SK-N-SH (cell line): ENCODE measurements at regions not wholly inside any gene's neighbourhood (a gene's known extent, or its start where the extent isn't known, plus 50 kb on each side); places are given as distances from the start of the nearest gene placed in this dataset.
A peak's percentile ranks its signal among the peaks of the same experiment; 100 is the strongest.

Experiments
- CTCF ChIA-PET: fragments of 300-600, 350-600 bp; formaldehyde crosslinking; extraction: SDS; loops from one replicate; lab custom pipeline; 2021; lab: Yijun Ruan, JAX
- POLR2A ChIA-PET: fragments of 350-600 bp; sonication (Branson Sonifier 250); formaldehyde crosslinking; extraction: SDS; loops from one replicate; lab custom pipeline; 2020; ENCODE audit warnings: antibody characterized with exemption, inconsistent platforms; lab: Yijun Ruan, JAX
- DNase-seq: peaks from one replicate; pipeline ENCODE4 v3.0.0; 2012
- H2AFZ ChIP-seq: fragments of 200-600 bp; sonication (generic); 2 replicates; pipeline ENCODE4 v1.8.1; 2016; ENCODE audit warnings: antibody characterized with exemption, mild to moderate bottlenecking, low read depth
- H3F3A ChIP-seq: fragments of 200-600 bp; sonication (generic); replicated peaks from 2 replicates; pipeline ENCODE3; 2016; ENCODE audit warnings: antibody characterized with exemption, mild to moderate bottlenecking; ENCODE audit not compliant: insufficient read depth
- H3K27ac ChIP-seq, 2 experiments: fragments of 200-500 bp in 1 of 2; fragments of 200-600 bp in 1 of 2; sonication (Bioruptor generic) in 1 of 2; sonication (generic), shearing (Covaris generic) in 1 of 2; 2 replicates each; pipeline versions ENCODE4 v1.5.1 to v1.6.1; 2014 to 2016; ENCODE audit warnings: low read depth in 2 of 2, inconsistent platforms in 1 of 2, low read length in 1 of 2, mild to moderate bottlenecking in 1 of 2, mixed read lengths in 1 of 2
- H3K27me3 ChIP-seq: fragments of 200-600 bp; sonication (generic), shearing (Covaris generic); 2 replicates; pipeline ENCODE4 v1.6.1; 2016; ENCODE audit warnings: mixed run types; ENCODE audit not compliant: insufficient read depth
- H3K36me3 ChIP-seq, 2 experiments: fragments of 200-500 bp in 1 of 2; fragments of 200-600 bp in 1 of 2; sonication (Bioruptor generic) in 1 of 2; sonication (generic) in 1 of 2; replicated peaks in 1 of 2; 2 replicates each; pipeline versions ENCODE3 to v1.5.1; 2014 to 2016; ENCODE audit warnings: low read length in 1 of 2, mild to moderate bottlenecking in 1 of 2; ENCODE audit not compliant: insufficient read depth in 2 of 2, control insufficient read depth in 1 of 2
- H3K4me1 ChIP-seq, 2 experiments: fragments of 200-500 bp in 1 of 2; fragments of 200-600 bp in 1 of 2; sonication (Bioruptor generic) in 1 of 2; sonication (generic), shearing (Covaris generic) in 1 of 2; 2 replicates each; pipeline versions ENCODE4 v1.5.1 to v1.6.1; 2014 to 2016; ENCODE audit warnings: low read depth in 1 of 2, low read length in 1 of 2, mixed run types in 1 of 2; ENCODE audit not compliant: insufficient read depth in 2 of 2, control insufficient read depth in 1 of 2
- H3K4me2 ChIP-seq: fragments of 200-600 bp; sonication (generic), shearing (Covaris generic); 2 replicates; pipeline ENCODE4 v1.6.1; 2017; ENCODE audit warnings: mixed run types
- H3K4me3 ChIP-seq, 2 experiments: fragments of 200-500 bp in 1 of 2; fragments of 200-600 bp in 1 of 2; sonication (Bioruptor generic) in 1 of 2; sonication (generic), shearing (Covaris generic) in 1 of 2; 2 replicates each; pipeline versions ENCODE4 v1.5.1 to v1.8.1; 2014 to 2016; ENCODE audit warnings: low read depth in 2 of 2, inconsistent platforms in 1 of 2, low read length in 1 of 2, mild to moderate bottlenecking in 1 of 2, mixed read lengths in 1 of 2, moderate library complexity in 1 of 2
- H3K79me2 ChIP-seq: fragments of 200-600 bp; sonication (generic); 2 replicates; pipeline ENCODE4 v1.8.1; 2017; ENCODE audit warnings: mild to moderate bottlenecking; ENCODE audit not compliant: insufficient read depth
- H3K9ac ChIP-seq: fragments of 200-600 bp; sonication (generic); 2 replicates; pipeline ENCODE4 v1.6.1; 2017; ENCODE audit warnings: mixed run types
- H3K9me2 ChIP-seq: fragments of 200-600 bp; sonication (generic); 2 replicates; pipeline ENCODE4 v1.6.1; 2017; ENCODE audit warnings: mixed run types
- H3K9me3 ChIP-seq: fragments of 200-600 bp; sonication (generic); 2 replicates; pipeline ENCODE4 v1.6.1; 2017; ENCODE audit warnings: mixed run types, mild to moderate bottlenecking, moderate library complexity
- H4K20me1 ChIP-seq: fragments of 200-600 bp; sonication (generic); 2 replicates; pipeline ENCODE4 v1.6.1; 2017; ENCODE audit warnings: mild to moderate bottlenecking, mixed run types; ENCODE audit not compliant: insufficient read depth
- EP300 ChIP-seq, 2 experiments: IDR thresholded peaks; 2 replicates each; pipeline versions ENCODE4 v1.4.0 to v1.6.1; 2012; ENCODE audit warnings: borderline replicate concordance in 1 of 2, low read depth in 1 of 2, low read length in 1 of 2
- EZH2phosphoT487 ChIP-seq: fragments of 200-600 bp; sonication (generic); IDR thresholded peaks from 2 replicates; pipeline ENCODE4 v1.6.1; 2017; ENCODE audit warnings: low read depth, mixed run types, mild to moderate bottlenecking, antibody characterized with exemption, moderate library complexity, borderline replicate concordance
- FOSL2 ChIP-seq: IDR thresholded peaks from 2 replicates; pipeline ENCODE4 v1.4.0; 2012; ENCODE audit warnings: low read depth, mild to moderate bottlenecking, moderate library complexity, borderline replicate concordance
- FOXJ3 ChIP-seq: sonication (generic); formaldehyde crosslinking; IDR thresholded peaks from 2 replicates; pipeline ENCODE4 v1.5.1; 2020; ENCODE audit warnings: mild to moderate bottlenecking, missing genetic modification reagents
- JUND ChIP-seq: IDR thresholded peaks from 2 replicates; pipeline ENCODE4 v1.4.0; 2012
- NFIC ChIP-seq: IDR thresholded peaks from 2 replicates; pipeline ENCODE4 v1.4.0; 2012; ENCODE audit warnings: borderline replicate concordance
- PBX3 ChIP-seq: IDR thresholded peaks from 2 replicates; pipeline ENCODE4; 2012
- RAD21 ChIP-seq: IDR thresholded peaks from 2 replicates; pipeline ENCODE4 v1.6.1; 2012; ENCODE audit warnings: mild to moderate bottlenecking, low read length
- RXRA ChIP-seq: IDR thresholded peaks from 2 replicates; pipeline ENCODE4 v1.4.0; 2012; ENCODE audit warnings: low read depth, mild to moderate bottlenecking, borderline replicate concordance
- SMC3 ChIP-seq: IDR thresholded peaks from 2 replicates; pipeline ENCODE4 v1.6.1; 2012; ENCODE audit warnings: low read depth, low read length, improper control_type of control experiment
- WGBS: methylation state at CpG from one replicate; pipeline ENCODE4 v1.1.6; 2017; ENCODE audit warnings: low lambda C conversion rate; 5-methylcytosine and 5-hydroxymethylcytosine counted together

DNA sequence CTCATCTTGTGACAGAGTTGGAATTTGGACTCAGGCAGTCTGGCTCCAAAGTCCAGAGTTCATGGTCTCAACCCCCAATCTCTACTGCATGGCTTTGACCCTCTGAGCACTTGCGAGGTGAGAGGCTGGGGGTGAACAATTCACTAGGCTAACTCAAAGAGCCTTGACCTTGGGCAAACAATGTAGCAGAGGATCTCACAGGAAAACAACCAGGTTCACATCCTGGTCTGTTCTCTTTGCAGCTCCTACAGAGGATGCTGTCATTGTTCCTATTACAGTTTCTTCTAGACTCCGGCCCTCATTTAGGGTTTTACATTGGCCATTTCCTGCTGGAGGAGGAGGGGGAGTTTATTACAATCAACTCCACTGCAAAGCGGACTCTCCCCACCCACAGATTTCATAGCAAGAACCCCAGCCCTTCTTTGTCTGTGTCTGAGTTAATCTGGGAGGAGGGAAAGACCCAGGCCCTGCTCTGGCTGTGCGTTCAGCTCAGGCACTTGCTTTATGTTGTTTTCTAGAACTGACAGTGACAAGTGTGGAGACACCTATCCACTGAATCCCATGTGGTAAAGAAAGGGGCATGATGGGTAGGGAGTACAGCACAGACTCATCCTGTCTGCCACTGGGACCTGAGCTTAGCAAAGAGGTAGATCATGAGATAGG lies 101.6 kb downstream of the LBH start:
- CTCF ChIA-PET, result interaction anchor here (2.3 to 3.7 kb wide), 3 partner anchors 36 to 376 kb away, joined by 5 to 30 read pairs (median 14); no protein-coding TSS in a partner anchor
- TF ChIP-seq EZH2phosphoT487 (no peak), PBX3 (no peak), FOSL2 (no peak), JUND (no peak), NFIC (no peak), RXRA (no peak), FOXJ3 (no peak)
- TF ChIP-seq, all 33 proteins: peak for 0
- Histone ChIP-seq H2AFZ (no peak overlapping the region), H3K4me3 (no peak overlapping the region), H3K9me3 (no peaks in the 10 kb centered on the region), H4K20me1 (no peaks in the 10 kb centered on the region), H3K9me2 (no peaks in the 10 kb centered on the region), H3K4me2 (no peak overlapping the region; the same call in 1 of the 2 replicates), H3K4me1 (peaks cover 0 to 11% of the 10 kb centered on the region in 2 experiments; a peak in 1 of 4 replicates), H3K36me3 (no peaks in the 10 kb centered on the region), H3K27ac (no peak overlapping the region), H3F3A (no peaks in the 10 kb centered on the region), H3K79me2 (no peaks in the 10 kb centered on the region), H3K27me3 (no peaks in the 10 kb centered on the region), H3K9ac (no peak overlapping the region)
- POLR2A ChIA-PET, result no interaction called here
- 70% methylated on average over 4 of the region's 4 CpGs for WGBS
- no peak for DNase-seq

GRCh38 chr2:30334762-30335363 lies 103.5 kb downstream of the LBH start:
- TF ChIP-seq SMC3, result peak; percentile 30; the same call in 1 of the 2 replicates
- TF ChIP-seq EP300 (IDR thresholded peaks at IDR 0.05; ENCODE audit: borderline replicate concordance in 1 of 2, low read depth in 1 of 2, low read length in 1 of 2), result peak in 1 of 2 experiments; percentile 25; a peak in 1 of 4 replicates
- TF ChIP-seq RAD21, result peak; percentile 54
- no peak for TF ChIP-seq EZH2phosphoT487
- no peak overlapping the region for H3K4me2 ChIP-seq
- DNase-seq, result peak; percentile 42

More at GRCh38 chr2:30334762-30335363, 103.5 kb downstream of the LBH start:
- H3K9me3 ChIP-seq, result no peaks in the 10 kb centered on the region
- no peaks in the 10 kb centered on the region for H3K79me2 ChIP-seq
- POLR2A ChIA-PET, result interaction anchor here (1.6 kb wide), 1 partner anchor 87 kb away, joined by 4 read pairs; no protein-coding TSS in a partner anchor
- H3K9me2 ChIP-seq, result no peaks in the 10 kb centered on the region
- no peak overlapping the region for H2AFZ ChIP-seq
- H3K4me3 ChIP-seq, result no peak overlapping the region
- H3K9ac ChIP-seq, result no peak overlapping the region
- H3K27me3 ChIP-seq, result no peaks in the 10 kb centered on the region
- WGBS, result 70% methylated on average over 3 of the region's 3 CpGs
- CTCF ChIA-PET, result interaction anchor here (0.6 to 3.7 kb wide), 16 partner anchors 10 to 374 kb away, joined by 3 to 30 read pairs (median 4); no protein-coding TSS in a partner anchor
- H3F3A ChIP-seq, result no peaks in the 10 kb centered on the region
- peaks cover 0 to 11% of the 10 kb centered on the region in 2 experiments; a peak in 1 of 4 replicates for H3K4me1 ChIP-seq
- H4K20me1 ChIP-seq, result no peaks in the 10 kb centered on the region
- H3K36me3 ChIP-seq, result no peaks in the 10 kb centered on the region
- H3K27ac ChIP-seq, result no peak overlapping the region
